SK-N-SH (cell line): ENCODE measurements at regions not wholly inside any gene's neighbourhood (a gene's known extent, or its start where the extent isn't known, plus 50 kb on each side); places are given as distances from the start of the nearest gene placed in this dataset.

Source experiments
- CTCF ChIA-PET: fragments of 300-600, 350-600 bp; formaldehyde crosslinking; extraction: SDS; loops from one replicate; lab custom pipeline; 2021; lab: Yijun Ruan, JAX
- POLR2A ChIA-PET: fragments of 350-600 bp; sonication (Branson Sonifier 250); formaldehyde crosslinking; extraction: SDS; loops from one replicate; lab custom pipeline; 2020; ENCODE audit warnings: antibody characterized with exemption, inconsistent platforms; lab: Yijun Ruan, JAX
- DNase-seq: peaks from one replicate; pipeline ENCODE4 v3.0.0; 2012
- H2AFZ ChIP-seq: fragments of 200-600 bp; sonication (generic); 2 replicates; pipeline ENCODE4 v1.8.1; 2016; ENCODE audit warnings: antibody characterized with exemption, mild to moderate bottlenecking, low read depth
- H3F3A ChIP-seq: fragments of 200-600 bp; sonication (generic); replicated peaks from 2 replicates; pipeline ENCODE3; 2016; ENCODE audit warnings: antibody characterized with exemption, mild to moderate bottlenecking; ENCODE audit not compliant: insufficient read depth
- H3K27ac ChIP-seq, 2 experiments: fragments of 200-500 bp in 1 of 2; fragments of 200-600 bp in 1 of 2; sonication (Bioruptor generic) in 1 of 2; sonication (generic), shearing (Covaris generic) in 1 of 2; 2 replicates each; pipeline versions ENCODE4 v1.5.1 to v1.6.1; 2014 to 2016; ENCODE audit warnings: low read depth in 2 of 2, inconsistent platforms in 1 of 2, low read length in 1 of 2, mild to moderate bottlenecking in 1 of 2, mixed read lengths in 1 of 2
- H3K27me3 ChIP-seq: fragments of 200-600 bp; sonication (generic), shearing (Covaris generic); 2 replicates; pipeline ENCODE4 v1.6.1; 2016; ENCODE audit warnings: mixed run types; ENCODE audit not compliant: insufficient read depth
- H3K36me3 ChIP-seq, 2 experiments: fragments of 200-500 bp in 1 of 2; fragments of 200-600 bp in 1 of 2; sonication (Bioruptor generic) in 1 of 2; sonication (generic) in 1 of 2; replicated peaks in 1 of 2; 2 replicates each; pipeline versions ENCODE3 to v1.5.1; 2014 to 2016; ENCODE audit warnings: low read length in 1 of 2, mild to moderate bottlenecking in 1 of 2; ENCODE audit not compliant: insufficient read depth in 2 of 2, control insufficient read depth in 1 of 2
- H3K4me1 ChIP-seq, 2 experiments: fragments of 200-500 bp in 1 of 2; fragments of 200-600 bp in 1 of 2; sonication (Bioruptor generic) in 1 of 2; sonication (generic), shearing (Covaris generic) in 1 of 2; 2 replicates each; pipeline versions ENCODE4 v1.5.1 to v1.6.1; 2014 to 2016; ENCODE audit warnings: low read depth in 1 of 2, low read length in 1 of 2, mixed run types in 1 of 2; ENCODE audit not compliant: insufficient read depth in 2 of 2, control insufficient read depth in 1 of 2
- H3K4me2 ChIP-seq: fragments of 200-600 bp; sonication (generic), shearing (Covaris generic); 2 replicates; pipeline ENCODE4 v1.6.1; 2017; ENCODE audit warnings: mixed run types
- H3K4me3 ChIP-seq, 2 experiments: fragments of 200-500 bp in 1 of 2; fragments of 200-600 bp in 1 of 2; sonication (Bioruptor generic) in 1 of 2; sonication (generic), shearing (Covaris generic) in 1 of 2; 2 replicates each; pipeline versions ENCODE4 v1.5.1 to v1.8.1; 2014 to 2016; ENCODE audit warnings: low read depth in 2 of 2, inconsistent platforms in 1 of 2, low read length in 1 of 2, mild to moderate bottlenecking in 1 of 2, mixed read lengths in 1 of 2, moderate library complexity in 1 of 2
- H3K79me2 ChIP-seq: fragments of 200-600 bp; sonication (generic); 2 replicates; pipeline ENCODE4 v1.8.1; 2017; ENCODE audit warnings: mild to moderate bottlenecking; ENCODE audit not compliant: insufficient read depth
- H3K9ac ChIP-seq: fragments of 200-600 bp; sonication (generic); 2 replicates; pipeline ENCODE4 v1.6.1; 2017; ENCODE audit warnings: mixed run types
- H3K9me2 ChIP-seq: fragments of 200-600 bp; sonication (generic); 2 replicates; pipeline ENCODE4 v1.6.1; 2017; ENCODE audit warnings: mixed run types
- H3K9me3 ChIP-seq: fragments of 200-600 bp; sonication (generic); 2 replicates; pipeline ENCODE4 v1.6.1; 2017; ENCODE audit warnings: mixed run types, mild to moderate bottlenecking, moderate library complexity
- H4K20me1 ChIP-seq: fragments of 200-600 bp; sonication (generic); 2 replicates; pipeline ENCODE4 v1.6.1; 2017; ENCODE audit warnings: mild to moderate bottlenecking, mixed run types; ENCODE audit not compliant: insufficient read depth
- CHD2 ChIP-seq: fragments of 150-350 bp; IDR thresholded peaks from 2 replicates; pipeline ENCODE4 v1.6.1; 2018; ENCODE audit warnings: low read length; ENCODE audit not compliant: partially characterized antibody
- ELF1 ChIP-seq: IDR thresholded peaks from 2 replicates; pipeline ENCODE4 v1.4.0; 2012
- FOXJ3 ChIP-seq: sonication (generic); formaldehyde crosslinking; IDR thresholded peaks from 2 replicates; pipeline ENCODE4 v1.5.1; 2020; ENCODE audit warnings: mild to moderate bottlenecking, missing genetic modification reagents
- MXI1 ChIP-seq: IDR thresholded peaks from 2 replicates; pipeline ENCODE4 v1.6.1; 2012; ENCODE audit warnings: mild to moderate bottlenecking, low read depth, low read length, improper control_type of control experiment
- POLR2AphosphoS5 ChIP-seq: IDR thresholded peaks from 2 replicates; pipeline ENCODE4 v1.6.1; 2012; ENCODE audit warnings: low read depth, low read length
- RFX5 ChIP-seq: IDR thresholded peaks from 2 replicates; pipeline ENCODE4 v1.6.1; 2012; ENCODE audit warnings: mild to moderate bottlenecking, improper control_type of control experiment, low read length
- SMC3 ChIP-seq: IDR thresholded peaks from 2 replicates; pipeline ENCODE4 v1.6.1; 2012; ENCODE audit warnings: low read depth, low read length, improper control_type of control experiment
- TAF1 ChIP-seq: IDR thresholded peaks from 2 replicates; pipeline ENCODE4 v1.6.1; 2012; ENCODE audit warnings: low read depth, mild to moderate bottlenecking, low read length, moderate library complexity, borderline replicate concordance
- WGBS: methylation state at CpG from one replicate; pipeline ENCODE4 v1.1.6; 2017; ENCODE audit warnings: low lambda C conversion rate; 5-methylcytosine and 5-hydroxymethylcytosine counted together
- TF ChIP-seq, protein P1 (sequence below): fragments of 150-350 bp; IDR thresholded peaks from 2 replicates; pipeline ENCODE4 v1.6.1; 2017; ENCODE audit warnings: antibody characterized with exemption, low read length, low read depth, borderline replicate concordance
- TF ChIP-seq, protein P2 (sequence below): IDR thresholded peaks from 2 replicates; pipeline ENCODE4 v1.4.0; 2012; ENCODE audit warnings: low read depth, borderline replicate concordance
- TF ChIP-seq, protein P3 (sequence below): IDR thresholded peaks from 2 replicates; pipeline ENCODE4 v1.6.1; 2012; ENCODE audit warnings: mild to moderate bottlenecking, low read depth, low read length, moderate library complexity
- TF ChIP-seq, protein P4 (sequence below): IDR thresholded peaks from 2 replicates; pipeline ENCODE4 v1.4.0; 2012; ENCODE audit warnings: low read depth

DNA sequence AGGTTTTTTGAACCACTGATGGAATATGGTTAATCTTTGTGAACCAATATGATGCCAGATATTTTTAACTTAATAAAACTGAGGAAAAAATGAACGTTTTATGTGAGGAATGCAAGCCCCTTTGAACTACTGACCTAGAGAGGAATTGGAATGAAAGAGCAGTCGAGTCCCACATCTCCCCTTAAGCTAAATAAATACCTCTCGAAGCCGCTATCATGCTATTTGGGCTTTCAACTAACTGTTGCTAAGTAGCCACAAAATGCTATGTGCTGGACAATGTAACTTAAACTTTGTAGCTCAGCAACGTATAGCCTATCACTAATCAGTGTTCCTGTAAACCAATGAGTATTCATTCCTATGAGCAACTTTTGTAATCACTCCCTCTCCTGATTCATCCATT is 1037.2 kb downstream of the SQOR start (continued):
- TF ChIP-seq CHD2 = no peak
- no peak for TF ChIP-seq SMC3
- TF ChIP-seq RFX5 = no peak
- TF ChIP-seq, protein P1, sequence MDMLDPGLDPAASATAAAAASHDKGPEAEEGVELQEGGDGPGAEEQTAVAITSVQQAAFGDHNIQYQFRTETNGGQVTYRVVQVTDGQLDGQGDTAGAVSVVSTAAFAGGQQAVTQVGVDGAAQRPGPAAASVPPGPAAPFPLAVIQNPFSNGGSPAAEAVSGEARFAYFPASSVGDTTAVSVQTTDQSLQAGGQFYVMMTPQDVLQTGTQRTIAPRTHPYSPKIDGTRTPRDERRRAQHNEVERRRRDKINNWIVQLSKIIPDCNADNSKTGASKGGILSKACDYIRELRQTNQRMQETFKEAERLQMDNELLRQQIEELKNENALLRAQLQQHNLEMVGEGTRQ = no peak
- TF ChIP-seq, all 33 proteins: peak for 0

DNA sequence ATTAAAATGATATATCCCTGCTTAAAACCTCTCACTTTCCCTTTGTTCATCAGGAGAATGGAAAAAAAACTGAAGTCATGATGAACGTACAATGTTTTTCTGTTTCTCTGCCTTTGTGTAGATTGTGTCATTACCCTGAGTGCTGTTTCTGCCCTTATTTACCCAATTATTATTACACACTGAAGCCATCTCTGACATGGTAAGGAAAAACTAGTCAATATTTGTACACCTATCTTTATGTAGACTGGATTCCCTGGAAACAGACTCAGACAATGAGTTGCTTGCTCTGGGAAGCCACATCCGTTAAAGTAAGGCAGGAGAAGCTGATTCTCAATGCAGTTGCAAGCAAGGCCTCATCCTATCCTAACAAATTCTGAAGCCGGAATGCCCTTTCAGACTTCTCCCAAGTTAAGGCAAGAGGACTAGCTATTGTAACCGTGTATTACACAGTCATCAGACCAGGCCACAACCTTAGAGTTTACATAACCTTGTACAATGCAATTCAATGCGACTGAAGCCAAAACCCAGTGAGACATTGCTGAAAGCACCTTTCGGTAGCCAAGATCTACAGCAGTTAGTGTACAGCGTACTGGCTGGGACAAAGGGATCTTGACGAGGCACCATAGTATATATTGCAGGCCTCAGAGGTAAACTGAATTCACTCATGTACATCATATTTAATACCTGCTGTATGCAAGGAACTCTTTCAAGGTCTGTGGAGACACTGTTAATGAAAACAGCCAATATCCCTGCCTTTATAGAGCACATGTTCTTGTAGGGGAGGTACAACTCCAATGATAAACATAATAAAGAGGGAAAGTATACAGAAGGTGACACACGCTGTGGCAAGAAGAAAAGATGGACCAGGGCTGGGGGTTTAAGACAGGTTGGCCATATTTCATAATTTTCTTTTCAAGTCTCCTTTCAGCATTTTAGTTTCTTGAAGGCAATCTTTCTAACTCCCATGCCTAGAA is 1040.8 kb upstream of the SEMA6D start:
- Histone ChIP-seq H3K4me2 (no peak overlapping the region), H3K27ac (no peak overlapping the region), H3K9ac (no peak overlapping the region), H3K9me3 (no peaks in the 10 kb centered on the region), H2AFZ (no peak overlapping the region), H3K36me3 (no peaks in the 10 kb centered on the region), H3K9me2 (no peaks in the 10 kb centered on the region), H3F3A (no peaks in the 10 kb centered on the region), H3K79me2 (no peaks in the 10 kb centered on the region), H4K20me1 (no peaks in the 10 kb centered on the region), H3K27me3 (no peaks in the 10 kb centered on the region), H3K4me3 (no peak overlapping the region), H3K4me1 (no peaks in the 10 kb centered on the region)
- POLR2A ChIA-PET = no interaction called here
- WGBS = 45% methylated on average over 9 of the region's 9 CpGs
- no peak for TF ChIP-seq POLR2AphosphoS5
- TF ChIP-seq TAF1 = no peak
- TF ChIP-seq, protein P2, sequence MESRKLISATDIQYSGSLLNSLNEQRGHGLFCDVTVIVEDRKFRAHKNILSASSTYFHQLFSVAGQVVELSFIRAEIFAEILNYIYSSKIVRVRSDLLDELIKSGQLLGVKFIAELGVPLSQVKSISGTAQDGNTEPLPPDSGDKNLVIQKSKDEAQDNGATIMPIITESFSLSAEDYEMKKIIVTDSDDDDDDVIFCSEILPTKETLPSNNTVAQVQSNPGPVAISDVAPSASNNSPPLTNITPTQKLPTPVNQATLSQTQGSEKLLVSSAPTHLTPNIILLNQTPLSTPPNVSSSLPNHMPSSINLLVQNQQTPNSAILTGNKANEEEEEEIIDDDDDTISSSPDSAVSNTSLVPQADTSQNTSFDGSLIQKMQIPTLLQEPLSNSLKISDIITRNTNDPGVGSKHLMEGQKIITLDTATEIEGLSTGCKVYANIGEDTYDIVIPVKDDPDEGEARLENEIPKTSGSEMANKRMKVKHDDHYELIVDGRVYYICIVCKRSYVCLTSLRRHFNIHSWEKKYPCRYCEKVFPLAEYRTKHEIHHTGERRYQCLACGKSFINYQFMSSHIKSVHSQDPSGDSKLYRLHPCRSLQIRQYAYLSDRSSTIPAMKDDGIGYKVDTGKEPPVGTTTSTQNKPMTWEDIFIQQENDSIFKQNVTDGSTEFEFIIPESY = no peak
- no peak for TF ChIP-seq SMC3
- TF ChIP-seq ELF1 = no peak
- TF ChIP-seq, protein P3, sequence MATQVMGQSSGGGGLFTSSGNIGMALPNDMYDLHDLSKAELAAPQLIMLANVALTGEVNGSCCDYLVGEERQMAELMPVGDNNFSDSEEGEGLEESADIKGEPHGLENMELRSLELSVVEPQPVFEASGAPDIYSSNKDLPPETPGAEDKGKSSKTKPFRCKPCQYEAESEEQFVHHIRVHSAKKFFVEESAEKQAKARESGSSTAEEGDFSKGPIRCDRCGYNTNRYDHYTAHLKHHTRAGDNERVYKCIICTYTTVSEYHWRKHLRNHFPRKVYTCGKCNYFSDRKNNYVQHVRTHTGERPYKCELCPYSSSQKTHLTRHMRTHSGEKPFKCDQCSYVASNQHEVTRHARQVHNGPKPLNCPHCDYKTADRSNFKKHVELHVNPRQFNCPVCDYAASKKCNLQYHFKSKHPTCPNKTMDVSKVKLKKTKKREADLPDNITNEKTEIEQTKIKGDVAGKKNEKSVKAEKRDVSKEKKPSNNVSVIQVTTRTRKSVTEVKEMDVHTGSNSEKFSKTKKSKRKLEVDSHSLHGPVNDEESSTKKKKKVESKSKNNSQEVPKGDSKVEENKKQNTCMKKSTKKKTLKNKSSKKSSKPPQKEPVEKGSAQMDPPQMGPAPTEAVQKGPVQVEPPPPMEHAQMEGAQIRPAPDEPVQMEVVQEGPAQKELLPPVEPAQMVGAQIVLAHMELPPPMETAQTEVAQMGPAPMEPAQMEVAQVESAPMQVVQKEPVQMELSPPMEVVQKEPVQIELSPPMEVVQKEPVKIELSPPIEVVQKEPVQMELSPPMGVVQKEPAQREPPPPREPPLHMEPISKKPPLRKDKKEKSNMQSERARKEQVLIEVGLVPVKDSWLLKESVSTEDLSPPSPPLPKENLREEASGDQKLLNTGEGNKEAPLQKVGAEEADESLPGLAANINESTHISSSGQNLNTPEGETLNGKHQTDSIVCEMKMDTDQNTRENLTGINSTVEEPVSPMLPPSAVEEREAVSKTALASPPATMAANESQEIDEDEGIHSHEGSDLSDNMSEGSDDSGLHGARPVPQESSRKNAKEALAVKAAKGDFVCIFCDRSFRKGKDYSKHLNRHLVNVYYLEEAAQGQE = no peak
- TF ChIP-seq, protein P4, sequence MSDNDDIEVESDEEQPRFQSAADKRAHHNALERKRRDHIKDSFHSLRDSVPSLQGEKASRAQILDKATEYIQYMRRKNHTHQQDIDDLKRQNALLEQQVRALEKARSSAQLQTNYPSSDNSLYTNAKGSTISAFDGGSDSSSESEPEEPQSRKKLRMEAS = no peak
- no peak for TF ChIP-seq MXI1
- no peak for TF ChIP-seq FOXJ3 (CRISPR knock-in tag)
- CTCF ChIA-PET = no interaction called here
- no peak for DNase-seq
